ENCODE measurements at regions not wholly inside any gene's neighbourhood (a gene's known extent, or its start where the extent isn't known, plus 50 kb on each side); places are given as distances from the start of the nearest gene placed in this dataset.
"Not testable (repeated sequence)": the region's sequence is repeated elsewhere in the genome, so short reads cannot be mapped to it uniquely, and the experiment has no call there.

- DNase-seq, result not testable (repeated sequence)
Observed at GRCh38 chr2:111511062-111511461, 372.9 kb downstream of the ANAPC1 start.

GRCh38 chr2:111512378-111512777 lies 371.6 kb downstream of the ANAPC1 start:
- not testable (repeated sequence) for DNase-seq

DNA sequence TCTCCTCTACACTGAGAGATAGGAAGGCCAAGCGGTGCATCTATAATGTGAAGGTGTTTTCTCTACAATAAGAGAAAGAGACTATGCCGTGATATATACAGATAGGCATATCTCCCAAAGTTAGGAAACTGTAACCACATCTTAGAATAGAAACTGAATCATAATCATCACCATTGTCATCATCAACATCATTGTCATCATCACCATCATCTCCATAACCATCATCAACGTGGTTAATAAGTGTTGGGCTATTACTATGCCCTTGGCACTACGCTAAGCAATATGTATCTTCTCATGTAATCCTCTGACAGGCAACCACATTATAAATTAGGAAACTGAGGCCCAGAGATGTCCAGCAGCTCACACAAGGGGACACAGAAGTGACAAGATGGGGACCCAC lies 369.9 kb downstream of the ANAPC1 start:
- not testable (repeated sequence) for DNase-seq

- not testable (repeated sequence) for DNase-seq
Observed at GRCh38 chr2:111517050-111517720, 366.8 kb downstream of the ANAPC1 start.

DNA sequence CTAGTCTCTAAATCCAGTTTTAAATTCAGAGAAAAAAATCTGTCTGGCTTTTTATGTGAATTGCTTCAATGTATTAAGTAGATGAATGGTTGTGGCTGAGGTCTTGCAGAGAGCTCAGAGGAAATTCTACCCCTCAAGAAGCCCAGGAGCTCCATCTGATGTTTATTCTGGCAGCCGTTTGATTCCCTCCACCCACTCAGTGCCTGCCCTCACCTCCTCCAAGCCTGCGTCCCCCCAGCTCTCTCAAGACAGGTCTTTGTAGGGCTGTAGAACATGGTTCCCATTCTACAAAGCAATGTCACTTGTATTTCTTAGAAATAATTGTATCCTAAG lies 366.3 kb downstream of the ANAPC1 start:
- not testable (repeated sequence) for DNase-seq

- DNase-seq, result no peak
Observed at GRCh38 chr2:111519071-111519470, 364.9 kb downstream of the ANAPC1 start.

DNA sequence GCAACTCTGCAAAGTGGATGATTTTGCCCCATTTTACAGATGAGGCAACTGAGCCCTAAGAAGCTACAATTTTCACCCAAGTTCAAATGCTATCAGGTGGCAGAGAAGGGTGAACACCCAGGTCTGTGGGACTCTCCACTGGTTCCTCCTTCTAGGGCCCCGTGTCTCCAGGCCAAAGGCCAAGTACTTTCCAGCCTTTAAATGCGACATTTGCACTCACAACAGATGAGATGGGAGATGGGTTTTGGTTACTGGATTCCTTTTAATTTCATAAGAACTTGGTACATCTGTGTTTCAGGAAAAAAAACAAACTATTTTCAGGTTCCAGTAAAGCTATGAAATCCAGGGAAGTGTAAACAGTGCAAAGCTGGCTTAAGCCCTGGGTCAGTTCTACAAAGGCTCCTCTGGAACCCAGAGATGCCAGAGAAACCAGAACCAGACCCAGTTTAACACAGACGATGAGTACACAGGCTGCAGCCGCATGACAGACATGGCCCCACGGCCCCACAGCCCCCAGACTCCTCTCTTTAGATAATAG lies 361.7 kb downstream of the ANAPC1 start:
- no peak for DNase-seq

GRCh38 chr2:111523009-111523408 lies 361.0 kb downstream of the ANAPC1 start:
- no peak for DNase-seq

DNA sequence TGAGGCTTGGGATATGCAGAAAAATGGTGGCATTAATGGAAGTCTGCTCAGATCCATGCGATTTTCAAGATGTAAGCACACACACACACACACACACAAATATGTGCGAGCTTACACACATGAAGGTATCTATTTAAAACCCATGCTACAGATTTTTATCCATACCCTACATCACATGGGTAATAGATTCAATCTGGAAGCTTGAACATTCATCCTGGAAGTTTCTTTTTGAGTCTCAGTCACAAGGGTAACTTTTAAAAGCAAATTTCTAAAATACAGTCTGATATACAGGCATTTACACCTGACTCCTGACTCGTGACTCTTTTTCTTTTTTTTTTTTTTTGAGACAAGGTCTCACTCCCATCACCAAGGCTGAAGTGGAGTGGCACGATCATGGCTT lies 359.0 kb downstream of the ANAPC1 start:
- DNase-seq, result not testable (repeated sequence)

DNA sequence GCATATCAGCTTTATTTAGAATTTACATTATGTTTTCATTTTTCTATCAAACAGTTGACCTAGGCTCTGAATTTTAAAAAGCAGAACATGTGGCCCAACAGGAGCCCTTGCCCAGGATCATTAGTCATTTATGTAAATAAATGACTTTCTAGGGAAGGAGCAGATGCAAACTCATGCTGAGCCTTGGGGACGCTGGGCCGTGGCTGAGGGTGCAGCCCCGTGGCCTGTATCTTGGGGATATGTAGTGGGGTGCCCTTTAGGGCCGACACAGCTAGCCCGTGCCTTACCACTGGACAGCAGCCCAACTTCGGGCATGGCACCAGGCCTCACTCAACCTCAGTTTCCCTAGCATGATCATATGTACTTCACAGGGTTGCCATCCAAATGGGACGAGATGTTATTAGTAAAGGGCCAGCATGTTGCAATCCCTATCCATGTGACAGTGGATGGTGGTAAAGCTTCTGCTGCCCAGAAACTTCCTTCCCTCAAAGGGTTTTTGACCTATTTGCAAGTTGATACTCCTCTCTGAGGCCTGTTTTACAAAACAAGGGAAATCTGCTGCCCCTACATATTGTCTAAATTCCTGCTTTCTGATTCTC lies 357.9 kb downstream of the ANAPC1 start:
- not testable (repeated sequence) for DNase-seq

DNA sequence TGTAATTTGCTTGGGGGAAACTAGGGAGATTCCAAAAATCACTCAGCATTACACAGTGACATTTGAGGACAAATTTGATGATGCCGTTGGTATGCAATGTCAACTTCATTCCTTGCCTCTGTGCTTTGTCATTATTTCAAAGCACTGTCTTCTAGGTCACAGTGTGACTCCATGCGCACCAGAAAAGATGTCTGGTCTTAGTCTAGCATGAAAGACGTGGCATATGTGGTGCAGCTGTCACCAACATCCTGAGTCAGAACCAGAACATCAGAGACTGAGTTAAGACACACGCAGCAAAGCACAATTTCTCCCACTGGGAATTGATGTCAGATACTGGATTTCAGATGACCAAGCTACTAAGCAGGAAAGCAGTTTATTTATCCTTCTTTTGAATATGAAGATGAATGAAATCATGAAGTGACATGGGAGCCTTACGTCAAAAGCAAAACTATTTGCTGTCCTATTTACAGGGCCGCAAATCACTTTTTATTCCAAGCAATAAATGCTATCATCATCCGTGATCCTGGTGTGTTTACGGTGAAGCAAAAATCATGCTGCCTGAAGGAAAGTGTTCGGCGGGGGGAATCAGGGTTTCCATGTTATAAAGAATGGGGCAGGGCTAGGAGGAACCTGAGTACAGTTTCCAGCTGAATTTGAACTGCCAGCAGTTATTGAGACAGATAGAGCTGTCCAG lies 356.1 kb downstream of the ANAPC1 start:
- DNase-seq, result not testable (repeated sequence)

GRCh38 chr2:111529022-111529421 lies 355.0 kb downstream of the ANAPC1 start:
- not testable (repeated sequence) for DNase-seq

- not testable (repeated sequence) for DNase-seq
Observed at GRCh38 chr2:111530239-111530965, 353.6 kb downstream of the ANAPC1 start.

GRCh38 chr2:111532682-111533556 lies 351.1 kb downstream of the ANAPC1 start:
- DNase-seq, result not testable (repeated sequence)

- not testable (repeated sequence) for DNase-seq
Observed at GRCh38 chr2:111533557-111534247, 350.3 kb downstream of the ANAPC1 start.

- DNase-seq, result no peak
Observed at GRCh38 chr2:111534910-111535352, 349.1 kb downstream of the ANAPC1 start.

DNA sequence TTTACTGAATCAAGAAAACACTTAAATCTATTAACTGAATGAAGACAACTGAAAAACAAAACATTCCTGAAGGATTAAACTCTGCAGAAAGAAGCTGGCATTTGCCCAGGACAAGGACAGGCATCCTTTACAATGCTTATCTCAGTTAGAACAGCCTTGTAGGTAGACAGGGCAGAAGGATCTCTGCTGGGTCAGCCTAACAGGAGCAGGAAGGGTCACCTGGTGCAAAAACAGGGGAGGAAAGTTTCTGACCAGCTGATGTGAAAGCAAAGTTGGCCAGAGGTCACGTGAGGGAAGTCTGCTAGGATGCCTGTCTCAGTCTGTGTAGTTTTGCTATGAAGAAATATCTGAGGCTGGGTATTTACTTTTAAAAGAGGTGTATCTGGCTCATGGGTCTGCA lies 348.6 kb downstream of the ANAPC1 start:
- DNase-seq, result no peak

DNA sequence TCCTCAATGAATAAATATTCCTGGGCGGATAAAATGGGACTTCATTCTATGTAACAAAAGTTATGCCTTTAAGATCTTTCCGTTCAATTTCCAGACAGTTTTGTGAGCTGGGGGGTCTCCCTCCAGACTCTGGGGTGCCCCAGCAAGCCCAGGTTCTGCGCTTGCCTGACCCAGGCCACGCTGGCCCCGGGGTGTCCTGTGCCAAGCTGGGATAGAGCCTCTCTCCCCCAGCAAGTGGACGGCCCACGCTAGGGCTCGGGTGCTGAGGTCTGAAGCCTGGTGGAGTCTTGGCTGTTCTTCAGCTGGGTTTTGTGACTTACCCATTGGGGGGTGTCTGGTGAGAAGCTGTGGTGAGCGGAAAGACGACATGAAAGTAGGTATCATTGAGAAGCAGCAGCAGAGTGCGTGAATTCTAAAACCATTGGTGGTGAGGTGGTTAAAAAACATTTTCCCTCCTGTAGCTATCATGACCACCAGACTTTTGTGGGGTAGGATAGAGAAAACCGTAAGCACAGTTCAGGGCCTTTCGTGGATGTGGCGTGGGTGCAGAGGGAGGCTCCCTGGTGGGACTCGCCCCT lies 346.8 kb downstream of the ANAPC1 start:
- DNase-seq, result no peak

GRCh38 chr2:111539991-111540390 lies 344.0 kb downstream of the ANAPC1 start:
- DNase-seq, result not testable (repeated sequence)

DNA sequence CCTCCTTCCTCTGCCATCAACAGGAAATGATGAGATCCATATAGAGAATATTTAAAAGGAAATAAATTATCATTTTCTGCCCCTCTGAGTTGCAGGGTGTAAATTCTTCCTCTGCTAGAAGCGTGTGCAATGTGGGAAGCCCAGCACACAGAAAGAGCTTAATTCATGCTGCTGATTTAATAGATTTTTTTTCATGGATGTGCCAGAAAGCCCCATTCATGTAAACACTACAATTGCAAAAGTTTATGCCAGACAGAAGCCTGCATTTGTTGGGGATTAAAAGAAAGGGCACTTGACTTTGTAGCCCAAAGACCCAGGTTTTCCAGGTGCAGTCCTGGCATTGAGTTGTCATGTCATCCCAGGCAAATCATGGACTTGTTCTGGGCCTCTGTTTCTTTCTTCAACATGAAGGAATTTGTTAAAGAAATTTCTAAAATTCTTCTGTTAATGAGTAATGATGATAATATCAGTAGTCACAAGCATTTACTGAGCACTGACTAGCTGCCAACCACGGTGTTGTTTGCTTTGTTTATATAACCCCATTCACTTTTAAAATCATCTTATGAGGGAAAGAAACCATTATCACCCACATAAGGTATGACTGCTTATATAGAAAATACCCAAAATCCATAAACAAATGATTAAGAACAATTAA lies 341.7 kb downstream of the ANAPC1 start:
- not testable (repeated sequence) for DNase-seq

All from NCI-H187 treated with DMSO at 0.1 percent for 48 hours (cell line).